ENCODE measurements at regions not wholly inside any gene's neighbourhood (a gene's known extent, or its start where the extent isn't known, plus 50 kb on each side); places are given as distances from the start of the nearest gene placed in this dataset.

GRCh38 chr2:60706021-60706420 lies 50.0 kb upstream of the PAPOLG start:
- Mint-ChIP-seq H3K27ac (no peak overlapping the region), H3K4me1 (ENCODE audit: low read depth) (peaks cover 24% of the 10 kb centered on the region), H3K27me3 (ENCODE audit: insufficient read depth) (peaks cover 1% of the 10 kb centered on the region), H3K36me3 (ENCODE audit: low read depth) (no peaks in the 10 kb centered on the region), H3K9me3 (no peaks in the 10 kb centered on the region), H3K4me3 (no peak overlapping the region)
- TF ChIP-seq CTCF (IDR thresholded peaks at IDR 0.05), result no peak
- no peak for DNase-seq

All from HFFc6 (cell line).